ENCODE measurements at regions not wholly inside any gene's neighbourhood (a gene's known extent, or its start where the extent isn't known, plus 50 kb on each side); places are given as distances from the start of the nearest gene placed in this dataset.

GRCh38 chr4:18571301-18571761 lies 549.8 kb upstream of the LCORL start (continued):
- TF ChIP-seq SOX13 (IDR thresholded peaks at IDR 0.05) (no peak), SOX13 (CRISPR knock-in tag; conservative IDR thresholded peaks at IDR 0.05 in 1 of 2, IDR thresholded peaks at IDR 0.05 in 1 of 2) (peak in 1 of 2 experiments; percentile 37; a peak in 1 of 4 replicates), ZFAT (CRISPR knock-in tag; conservative IDR thresholded peaks at IDR 0.05) (no peak)

GRCh38 chr4:18570370-18570769 lies 548.8 kb upstream of the LCORL start:
- no peak overlapping the region for H3K9ac ChIP-seq (ENCODE audit: insufficient read depth, low read depth, low read length)
- H3K4me2 ChIP-seq (ENCODE audit: low read depth, low read length): peak overlapping the region; percentile 8; the same call in 1 of the 2 replicates
- peaks cover 66% of the 10 kb centered on the region for H3K4me1 ChIP-seq (ENCODE audit: insufficient read depth, low read length)
- no peaks in the 10 kb centered on the region for H4K20me1 ChIP-seq (ENCODE audit: insufficient read depth, low read length)
- no peaks in the 10 kb centered on the region for H3K9me3 ChIP-seq (ENCODE audit: low read length)
- H2AFZ ChIP-seq (ENCODE audit: low read length): no peak overlapping the region
- H3K27ac ChIP-seq (ENCODE audit: extremely low read length, insufficient read depth, low read length): peak overlapping the region; percentile 21
- 14% methylated on average over 3 of the region's 3 CpGs for WGBS (ENCODE audit: low lambda C conversion rate)
- ChIA-PET CTCF (ENCODE audit: low intra/inter-chr PET ratio, low total read pairs) (no interaction called here), POLR2A (no interaction called here)
- no peaks in the 10 kb centered on the region for H3K79me2 ChIP-seq (ENCODE audit: insufficient read depth, low read length)
- no peak overlapping the region for H3K4me3 ChIP-seq (replicated peaks in 1 of 3; ENCODE audit: insufficient read depth in 1 of 3, low read depth in 2 of 3, low read length in 3 of 3)
- intact Hi-C loops (cut with micrococcal nuclease; ENCODE audit: unreplicated experiment) (loop anchor here (2.0 kb wide), 1 partner anchor 548 kb away; no protein-coding TSS in a partner anchor), in situ Hi-C loops (cut with HindIII; ENCODE audit: extremely low pct_ligation_motif_present, low pct_unique_long_range_greater_than_20kb) (no loop called here)
- no peaks in the 10 kb centered on the region for H3K36me3 ChIP-seq (replicated peaks in 1 of 2; ENCODE audit: control insufficient read depth in 1 of 2, insufficient read depth in 2 of 2, low read length in 2 of 2)
- FAIRE-seq (peak; percentile 57), ATAC-seq (peak; percentile 49), DNase-seq (ENCODE audit: low spot score) (peak; percentile 66)
- BruUV-seq (replicated peaks): no TSS peak
- no peaks in the 10 kb centered on the region for H3K27me3 ChIP-seq (ENCODE audit: control insufficient read depth in 1 of 2, insufficient read depth in 2 of 2, low read length in 2 of 2)
- TF ChIP-seq FOXA3 (CRISPR knock-in tag; IDR thresholded peaks at IDR 0.05) (peak; percentile 55), KDM6A (CRISPR knock-in tag; IDR thresholded peaks at IDR 0.05; ENCODE audit: low read depth) (no peak), HNF4G (IDR thresholded peaks at IDR 0.05; ENCODE audit: borderline replicate concordance, low read depth, low read length) (peak; percentile 19; the same call in 1 of the 2 replicates), HNF4G (CRISPR knock-in tag; IDR thresholded peaks at IDR 0.05; ENCODE audit: borderline replicate concordance, low read depth) (no peak), RARA (CRISPR knock-in tag; IDR thresholded peaks at IDR 0.05) (0 out of 2 replicates have a peak, but pooled peaks have one; percentile 14), HNF4A (CRISPR knock-in tag; IDR thresholded peaks at IDR 0.05) (peak; percentile 46; the same call in 1 of the 2 replicates), NCOA2 (CRISPR knock-in tag; IDR thresholded peaks at IDR 0.05) (peak; percentile 22; the same call in 1 of the 2 replicates), EP300 (IDR thresholded peaks at IDR 0.05; ENCODE audit: low read depth in 2 of 2, low read length in 2 of 2) (peak in 1 of 2 experiments; percentile 49; a peak in 2 of 4 replicates), EP300 (CRISPR knock-in tag; IDR thresholded peaks at IDR 0.05; ENCODE audit: borderline replicate concordance) (no peak), ARID5B (CRISPR knock-in tag; IDR thresholded peaks at IDR 0.05) (peak; percentile 57), GATAD2A (CRISPR knock-in tag; IDR thresholded peaks at IDR 0.05) (peak; percentile 40; the same call in 1 of the 2 replicates), SOX6 (IDR thresholded peaks at IDR 0.05) (no peak), SOX6 (CRISPR knock-in tag; IDR thresholded peaks at IDR 0.05) (peak; percentile 33; the same call in 1 of the 2 replicates), FOXA1 (IDR thresholded peaks at IDR 0.05) (no peak), FOXA1 (CRISPR knock-in tag; IDR thresholded peaks at IDR 0.05) (peak; percentile 54), ZNF7 (CRISPR knock-in tag; IDR thresholded peaks at IDR 0.05) (0 out of 2 replicates have a peak, but pooled peaks have one; percentile 46), HMG20A (CRISPR knock-in tag; IDR thresholded peaks at IDR 0.05; ENCODE audit: borderline replicate concordance) (0 out of 2 replicates have a peak, but pooled peaks have one; percentile 30), CSRNP2 (CRISPR knock-in tag; conservative IDR thresholded peaks at IDR 0.05; ENCODE audit: low read depth) (no peak), BCL6 (CRISPR knock-in tag; IDR thresholded peaks at IDR 0.05) (peak; percentile 68)

All from HepG2 (cell line).